ENCODE measurements at regions not wholly inside any gene's neighbourhood (a gene's known extent, or its start where the extent isn't known, plus 50 kb on each side); places are given as distances from the start of the nearest gene placed in this dataset.
"Not testable (repeated sequence)": the region's sequence is repeated elsewhere in the genome, so short reads cannot be mapped to it uniquely, and the experiment has no call there.

DNA sequence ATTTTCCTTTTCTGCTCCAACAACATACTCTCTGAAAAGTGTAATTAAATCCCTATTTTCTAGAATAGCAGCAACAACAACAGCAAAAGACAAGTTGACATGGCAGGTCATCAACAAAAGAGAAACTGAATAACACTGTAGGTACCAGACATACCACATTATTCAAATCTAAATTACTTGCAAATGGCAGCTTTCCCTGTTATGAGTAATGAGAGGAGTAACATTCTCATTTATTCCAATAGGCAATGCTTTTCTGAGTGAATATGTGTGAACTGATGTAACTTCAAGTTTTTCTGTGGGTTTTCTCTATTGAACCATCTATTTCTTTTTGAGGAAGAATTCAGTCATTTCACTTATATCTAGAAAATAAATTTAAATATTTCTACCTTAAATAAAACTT, 501.5 kb downstream of the TRIB2 start:
- DNase-seq (ENCODE audit: low spot score) = no peak

DNA sequence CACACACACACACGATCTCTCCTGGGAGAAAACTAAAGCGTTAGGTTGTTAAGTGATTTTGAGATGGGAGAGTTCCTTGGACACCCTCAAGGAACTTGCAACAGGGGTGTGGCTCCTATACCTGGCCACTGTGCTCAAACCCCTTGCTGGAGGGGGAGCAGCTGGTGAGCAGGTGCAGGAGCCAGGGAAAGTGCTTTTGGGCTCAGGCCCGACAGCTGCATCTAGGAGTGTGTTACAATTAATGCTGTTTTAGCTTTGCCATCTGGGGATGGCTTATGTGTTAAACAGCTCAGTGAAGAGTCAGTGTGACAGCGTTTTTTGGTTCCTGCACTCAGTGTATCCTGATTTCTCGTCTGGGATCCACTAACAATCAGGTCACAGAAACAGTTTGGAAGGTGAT, 510.8 kb downstream of the TRIB2 start:
- no peak for DNase-seq (ENCODE audit: low spot score)

- no peak for DNase-seq (ENCODE audit: low spot score)
These were observed 513.5 kb downstream of the TRIB2 start for GRCh38 chr2:13230221-13230620.

- DNase-seq (ENCODE audit: low spot score) = no peak
These were observed 523.3 kb downstream of the TRIB2 start for GRCh38 chr2:13240061-13240460.

GRCh38 chr2:13240789-13241487, 524.2 kb downstream of the TRIB2 start:
- DNase-seq (ENCODE audit: low spot score) = no peak

GRCh38 chr2:13252615-13253014, 535.9 kb downstream of the TRIB2 start:
- no peak for DNase-seq (ENCODE audit: low spot score)

- DNase-seq (ENCODE audit: low spot score) = no peak
These were observed 538.7 kb downstream of the TRIB2 start for GRCh38 chr2:13255485-13255884.

GRCh38 chr2:13260402-13260801, 543.7 kb downstream of the TRIB2 start:
- peak; percentile 4 for DNase-seq (ENCODE audit: low spot score)

DNA sequence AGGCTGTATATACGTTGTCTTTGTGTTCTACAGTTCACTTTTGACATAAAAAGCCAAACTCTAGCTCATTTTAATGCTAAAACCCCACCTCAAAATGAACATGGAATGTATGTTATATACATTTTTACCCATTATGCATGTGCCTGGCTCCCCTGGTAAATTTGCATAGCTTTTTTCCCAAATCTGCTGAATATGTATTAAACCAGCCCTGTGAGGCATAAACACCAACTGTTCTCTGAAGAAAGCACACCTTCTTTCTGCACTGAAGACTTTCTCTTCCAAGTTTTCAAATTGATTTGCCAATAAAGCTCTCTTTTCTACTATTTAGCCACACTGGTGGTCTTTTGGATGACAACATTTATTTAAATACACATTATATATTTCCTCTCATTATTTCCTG, 549.4 kb downstream of the TRIB2 start:
- DNase-seq (ENCODE audit: low spot score) = no peak

GRCh38 chr2:13284688-13285087, 568.0 kb downstream of the TRIB2 start:
- DNase-seq (ENCODE audit: low spot score) = no peak

GRCh38 chr2:13289310-13289709, 572.6 kb downstream of the TRIB2 start:
- DNase-seq (ENCODE audit: low spot score) = no peak

GRCh38 chr2:13308478-13308805, 591.7 kb downstream of the TRIB2 start:
- not testable (repeated sequence) for DNase-seq (ENCODE audit: low spot score)

DNA sequence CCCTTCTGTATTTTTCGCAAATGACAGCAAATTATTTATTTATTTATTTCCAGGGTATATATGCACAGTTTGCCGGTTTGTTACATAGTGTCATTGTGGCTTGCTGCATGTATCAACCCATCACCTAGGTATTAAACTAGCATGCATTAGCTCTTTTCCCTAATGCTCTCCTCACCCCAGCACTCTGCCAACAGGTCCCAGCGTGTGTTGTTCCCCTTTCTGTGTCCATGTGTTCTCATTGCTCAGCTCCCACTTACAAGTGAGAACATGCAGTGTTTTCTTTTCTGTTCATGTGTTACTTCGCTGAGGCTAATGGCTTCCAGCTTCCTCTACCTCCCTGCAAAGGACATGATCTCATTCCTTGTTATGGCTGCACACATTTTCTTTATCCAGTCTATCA, 592.3 kb downstream of the TRIB2 start:
- DNase-seq (ENCODE audit: low spot score) = no peak

GRCh38 chr2:13332060-13332459, 615.3 kb downstream of the TRIB2 start:
- no peak for DNase-seq (ENCODE audit: low spot score)

DNA sequence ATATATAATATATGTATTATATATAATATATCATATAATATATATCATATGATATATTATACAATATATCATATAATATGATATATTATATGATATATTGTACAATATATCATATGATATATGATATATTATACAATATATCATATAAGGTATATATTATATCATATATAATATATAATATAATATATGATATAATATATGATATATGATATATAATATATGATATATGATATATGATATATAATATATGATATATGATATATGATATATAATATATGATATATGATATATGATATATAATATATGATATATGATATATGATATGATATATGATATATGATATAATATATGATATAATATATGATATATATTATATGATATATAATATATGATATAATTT, 617.3 kb downstream of the TRIB2 start:
- not testable (repeated sequence) for DNase-seq (ENCODE audit: low spot score)

- DNase-seq (ENCODE audit: low spot score) = peak; percentile 2
These were observed 617.8 kb downstream of the TRIB2 start for GRCh38 chr2:13334545-13334944.

DNA sequence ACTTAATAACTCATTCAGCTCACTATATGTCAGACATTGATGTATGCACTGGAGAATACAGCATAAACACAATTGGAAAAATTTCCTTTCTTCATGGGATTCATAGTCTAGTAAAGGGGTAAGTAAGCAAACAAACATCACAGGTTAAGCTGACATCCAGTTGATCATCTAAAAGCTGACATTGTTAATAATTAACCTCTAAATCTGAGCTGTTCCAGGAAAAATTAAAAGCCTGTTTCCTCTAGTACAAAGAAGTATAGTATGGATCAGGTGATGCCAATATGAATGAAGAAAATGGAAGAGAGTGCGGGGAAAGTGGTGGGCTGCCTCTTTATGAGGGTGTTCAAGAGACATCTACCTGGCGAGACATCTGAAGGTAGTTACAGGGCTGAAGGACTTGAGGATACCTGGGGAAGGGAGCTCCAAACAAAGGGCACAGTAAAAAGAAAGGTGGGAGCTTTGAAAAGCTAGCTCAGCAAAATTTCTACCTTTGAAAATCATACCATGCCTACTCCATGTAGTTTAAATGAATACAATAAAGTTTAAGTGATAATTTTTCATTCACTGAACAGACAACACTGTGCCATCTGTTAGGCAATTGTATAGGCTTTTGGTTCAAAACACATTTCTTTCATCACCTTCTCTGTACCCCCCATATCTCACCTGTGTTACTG, 619.3 kb downstream of the TRIB2 start:
- DNase-seq (ENCODE audit: low spot score) = no peak

GRCh38 chr2:13351068-13351467, 634.3 kb downstream of the TRIB2 start:
- no peak for DNase-seq (ENCODE audit: low spot score)

- DNase-seq (ENCODE audit: low spot score) = no peak
These were observed 636.3 kb downstream of the TRIB2 start for GRCh38 chr2:13353083-13353482.

GRCh38 chr2:13354031-13354430, 637.3 kb downstream of the TRIB2 start:
- no peak for DNase-seq (ENCODE audit: low spot score)

DNA sequence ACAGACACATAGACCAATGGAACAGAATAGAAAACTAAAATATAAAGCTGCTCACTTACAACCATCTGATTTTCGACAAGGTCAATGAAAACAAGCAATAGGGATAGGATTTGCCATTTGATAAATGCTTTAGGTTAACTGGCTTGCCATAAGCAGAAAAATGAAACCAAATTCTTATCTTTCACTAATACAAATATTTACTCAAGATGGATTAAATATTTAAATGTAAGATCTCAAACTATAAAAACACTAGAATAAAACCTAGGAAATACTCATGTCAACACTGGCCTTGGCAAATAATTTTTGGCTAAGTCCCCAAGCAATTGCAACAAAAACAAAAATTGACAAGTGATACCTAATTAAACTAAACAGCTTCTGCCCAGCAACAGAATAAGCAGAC, 665.2 kb downstream of the TRIB2 start:
- DNase-seq (ENCODE audit: low spot score) = not testable (repeated sequence)

- not testable (repeated sequence) for DNase-seq (ENCODE audit: low spot score)
These were observed 672.4 kb downstream of the TRIB2 start for GRCh38 chr2:13389172-13389571.

DNA sequence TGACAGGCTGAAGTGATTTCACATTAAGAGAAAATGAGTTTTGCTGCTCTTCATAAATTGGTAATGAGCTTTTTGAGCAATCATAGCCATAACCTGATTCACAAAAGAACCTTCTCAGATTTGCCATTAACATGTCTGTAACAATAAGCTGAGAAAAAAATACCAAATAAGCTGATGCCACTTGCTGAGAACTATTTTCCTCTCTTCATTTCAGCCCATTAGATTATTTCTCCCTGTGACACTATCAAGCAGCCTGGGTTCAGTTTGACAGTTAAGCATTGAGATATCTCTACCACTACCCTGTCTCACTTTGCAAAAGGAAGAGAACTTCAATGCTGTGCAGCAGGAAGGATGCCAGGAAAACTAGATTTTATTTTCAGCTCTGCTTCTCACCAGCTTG, 673.9 kb downstream of the TRIB2 start:
- no peak for DNase-seq (ENCODE audit: low spot score)

DNA sequence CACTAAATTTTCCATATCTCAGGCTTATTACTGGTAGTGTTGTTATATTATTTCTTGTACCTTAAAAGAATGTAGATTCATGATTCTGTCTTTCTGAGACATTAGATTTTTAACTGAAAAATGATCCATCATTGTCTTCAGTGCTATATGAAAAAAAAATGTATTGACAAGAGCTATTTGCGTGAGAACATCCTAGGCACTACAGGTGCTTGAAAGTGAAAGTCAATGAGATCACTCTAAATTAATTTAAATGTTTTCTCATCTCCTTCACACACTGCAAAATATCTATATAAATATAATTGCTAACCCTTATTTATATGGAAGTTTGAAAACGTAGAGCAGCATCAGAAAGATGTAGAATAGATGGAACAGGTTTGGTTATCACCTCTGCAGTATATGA, 684.6 kb downstream of the TRIB2 start:
- no peak for DNase-seq (ENCODE audit: low spot score)
